ENCODE measurements at regions not wholly inside any gene's neighbourhood (a gene's known extent, or its start where the extent isn't known, plus 50 kb on each side); places are given as distances from the start of the nearest gene placed in this dataset.

DNA sequence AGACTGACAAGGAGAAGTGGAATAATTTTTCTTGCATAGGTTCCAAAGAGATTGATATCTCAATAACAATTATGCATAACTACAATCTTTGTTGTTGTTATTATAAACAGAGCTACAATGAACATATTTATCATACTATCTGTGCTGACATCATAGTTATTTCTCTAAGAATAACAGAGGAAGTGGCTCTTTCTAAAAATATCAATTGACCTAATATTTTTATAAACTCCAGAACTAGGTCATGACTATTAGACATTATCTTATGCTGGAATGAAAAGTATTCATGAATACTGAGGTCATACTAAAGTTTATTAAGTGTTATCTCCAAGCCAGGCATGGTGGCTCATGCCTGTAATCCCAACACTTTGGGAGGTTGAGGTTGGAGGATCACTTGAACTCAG lies 114.1 kb downstream of the DCLK3 start:
- TF ChIP-seq, protein P1, sequence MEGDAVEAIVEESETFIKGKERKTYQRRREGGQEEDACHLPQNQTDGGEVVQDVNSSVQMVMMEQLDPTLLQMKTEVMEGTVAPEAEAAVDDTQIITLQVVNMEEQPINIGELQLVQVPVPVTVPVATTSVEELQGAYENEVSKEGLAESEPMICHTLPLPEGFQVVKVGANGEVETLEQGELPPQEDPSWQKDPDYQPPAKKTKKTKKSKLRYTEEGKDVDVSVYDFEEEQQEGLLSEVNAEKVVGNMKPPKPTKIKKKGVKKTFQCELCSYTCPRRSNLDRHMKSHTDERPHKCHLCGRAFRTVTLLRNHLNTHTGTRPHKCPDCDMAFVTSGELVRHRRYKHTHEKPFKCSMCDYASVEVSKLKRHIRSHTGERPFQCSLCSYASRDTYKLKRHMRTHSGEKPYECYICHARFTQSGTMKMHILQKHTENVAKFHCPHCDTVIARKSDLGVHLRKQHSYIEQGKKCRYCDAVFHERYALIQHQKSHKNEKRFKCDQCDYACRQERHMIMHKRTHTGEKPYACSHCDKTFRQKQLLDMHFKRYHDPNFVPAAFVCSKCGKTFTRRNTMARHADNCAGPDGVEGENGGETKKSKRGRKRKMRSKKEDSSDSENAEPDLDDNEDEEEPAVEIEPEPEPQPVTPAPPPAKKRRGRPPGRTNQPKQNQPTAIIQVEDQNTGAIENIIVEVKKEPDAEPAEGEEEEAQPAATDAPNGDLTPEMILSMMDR (conservative IDR thresholded peaks at IDR 0.05; ENCODE audit: low read length) = no peak
- TF ChIP-seq EZH2phosphoT487 (IDR thresholded peaks at IDR 0.05; ENCODE audit: borderline replicate concordance) = no peak
- Histone ChIP-seq H3K9ac (ENCODE audit: low read depth, low read length, poor library complexity, severe bottlenecking) (no peak overlapping the region), H3K9me2 (replicated peaks; ENCODE audit: low read depth, low read length) (no peaks in the 10 kb centered on the region), H3F3A (ENCODE audit: low read depth) (no peaks in the 10 kb centered on the region), H4K20me1 (ENCODE audit: insufficient read depth, low read length, poor library complexity, severe bottlenecking) (no peaks in the 10 kb centered on the region), H3K9me3 (ENCODE audit: insufficient read depth, low read depth, low read length) (no peaks in the 10 kb centered on the region), H3K79me2 (ENCODE audit: insufficient read depth, low read length) (no peaks in the 10 kb centered on the region), H3K4me2 (ENCODE audit: low read depth, low read length, poor library complexity, severe bottlenecking) (no peak overlapping the region), H3K4me3 (ENCODE audit: low read length, poor library complexity, severe bottlenecking) (no peak overlapping the region), H3K36me3 (ENCODE audit: insufficient read depth, low read length) (no peaks in the 10 kb centered on the region), H3K27me3 (ENCODE audit: insufficient read depth, low read length, poor library complexity, severe bottlenecking) (no peaks in the 10 kb centered on the region), H3K4me1 (ENCODE audit: insufficient read depth, low read length, poor library complexity, severe bottlenecking) (no peaks in the 10 kb centered on the region), H2AFZ (ENCODE audit: low read length) (no peak overlapping the region)

DNA sequence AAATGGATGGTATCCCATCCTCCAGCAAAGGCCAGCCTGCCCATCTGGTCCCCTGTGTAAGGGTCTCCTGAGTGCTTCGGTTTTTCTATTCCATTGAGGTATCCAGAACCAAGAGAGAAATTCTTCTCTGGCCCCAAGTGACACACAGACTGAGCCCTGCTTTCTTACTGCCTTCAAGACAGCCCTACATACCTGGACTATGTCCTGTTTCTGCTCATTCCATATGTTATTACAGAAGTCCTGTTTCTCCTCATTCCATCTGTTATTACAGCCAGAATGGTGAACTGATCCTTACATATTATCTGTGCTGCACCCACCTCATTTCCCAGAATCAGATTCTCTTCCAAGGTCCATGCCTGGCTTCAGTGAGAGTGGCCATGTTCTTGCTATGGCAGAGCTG lies 115.2 kb downstream of the DCLK3 start:
- Histone ChIP-seq H3F3A (ENCODE audit: low read depth) (no peaks in the 10 kb centered on the region), H3K9me2 (replicated peaks; ENCODE audit: low read depth, low read length) (no peaks in the 10 kb centered on the region), H3K9me3 (ENCODE audit: insufficient read depth, low read depth, low read length) (no peaks in the 10 kb centered on the region), H3K4me1 (ENCODE audit: insufficient read depth, low read length, poor library complexity, severe bottlenecking) (no peaks in the 10 kb centered on the region), H2AFZ (ENCODE audit: low read length) (no peak overlapping the region; the same call in 1 of the 2 replicates), H4K20me1 (ENCODE audit: insufficient read depth, low read length, poor library complexity, severe bottlenecking) (no peaks in the 10 kb centered on the region), H3K27me3 (ENCODE audit: insufficient read depth, low read length, poor library complexity, severe bottlenecking) (no peaks in the 10 kb centered on the region), H3K79me2 (ENCODE audit: insufficient read depth, low read length) (no peaks in the 10 kb centered on the region), H3K4me3 (ENCODE audit: low read length, poor library complexity, severe bottlenecking) (no peak overlapping the region), H3K36me3 (ENCODE audit: insufficient read depth, low read length) (no peaks in the 10 kb centered on the region), H3K4me2 (ENCODE audit: low read depth, low read length, poor library complexity, severe bottlenecking) (no peak overlapping the region), H3K9ac (ENCODE audit: low read depth, low read length, poor library complexity, severe bottlenecking) (no peak overlapping the region)
- no peak for TF ChIP-seq EZH2phosphoT487 (IDR thresholded peaks at IDR 0.05; ENCODE audit: borderline replicate concordance)
- TF ChIP-seq, protein P1 (conservative IDR thresholded peaks at IDR 0.05; ENCODE audit: low read length) = no peak

DNA sequence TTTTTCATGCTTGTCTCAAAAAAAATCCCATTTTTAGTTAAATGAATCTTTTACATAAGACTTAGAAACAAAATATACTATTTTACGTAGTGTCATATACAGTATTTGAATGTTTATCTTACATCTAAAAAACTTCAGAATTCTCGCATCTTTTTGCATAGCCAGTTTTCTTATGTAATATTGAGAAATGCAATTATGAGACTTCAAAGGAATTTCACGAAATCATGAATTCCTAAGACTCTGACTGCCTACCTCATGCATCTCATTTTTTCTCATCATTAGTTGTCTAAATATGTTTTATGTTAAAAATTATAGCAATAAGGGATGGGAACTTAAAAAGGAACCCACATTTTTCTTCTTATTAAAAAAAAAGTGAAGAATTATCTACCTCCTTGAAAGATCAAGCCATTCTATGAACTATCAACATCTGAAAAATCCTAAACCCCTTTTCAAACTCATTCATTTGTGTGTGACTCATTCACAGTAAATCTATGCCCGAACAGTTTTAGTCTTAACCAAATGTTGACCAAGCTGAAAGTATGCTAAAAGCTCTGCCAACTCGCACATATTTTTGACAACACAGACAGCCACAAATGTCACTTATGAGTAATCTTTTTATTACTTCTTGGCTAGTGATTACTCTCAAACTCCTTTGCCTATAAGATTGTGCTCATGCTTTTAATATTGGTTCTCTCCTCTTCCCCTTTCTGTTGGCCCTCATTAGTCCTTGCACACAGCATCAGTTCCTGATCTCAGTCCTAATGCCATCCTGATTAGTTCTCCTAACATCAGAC lies 115.9 kb downstream of the DCLK3 start:
- Histone ChIP-seq H3F3A (ENCODE audit: low read depth) (no peaks in the 10 kb centered on the region), H3K27me3 (ENCODE audit: insufficient read depth, low read length, poor library complexity, severe bottlenecking) (no peaks in the 10 kb centered on the region), H3K4me3 (ENCODE audit: low read length, poor library complexity, severe bottlenecking) (no peak overlapping the region), H4K20me1 (ENCODE audit: insufficient read depth, low read length, poor library complexity, severe bottlenecking) (no peaks in the 10 kb centered on the region), H2AFZ (ENCODE audit: low read length) (no peak overlapping the region; the same call in 1 of the 2 replicates), H3K4me2 (ENCODE audit: low read depth, low read length, poor library complexity, severe bottlenecking) (no peak overlapping the region), H3K36me3 (ENCODE audit: insufficient read depth, low read length) (no peaks in the 10 kb centered on the region), H3K9ac (ENCODE audit: low read depth, low read length, poor library complexity, severe bottlenecking) (no peak overlapping the region), H3K4me1 (ENCODE audit: insufficient read depth, low read length, poor library complexity, severe bottlenecking) (no peaks in the 10 kb centered on the region), H3K9me3 (ENCODE audit: insufficient read depth, low read depth, low read length) (no peaks in the 10 kb centered on the region), H3K79me2 (ENCODE audit: insufficient read depth, low read length) (no peaks in the 10 kb centered on the region), H3K9me2 (replicated peaks; ENCODE audit: low read depth, low read length) (no peaks in the 10 kb centered on the region)
- TF ChIP-seq, protein P1 (conservative IDR thresholded peaks at IDR 0.05; ENCODE audit: low read length) = no peak
- no peak for TF ChIP-seq EZH2phosphoT487 (IDR thresholded peaks at IDR 0.05; ENCODE audit: borderline replicate concordance)

All from Loucy (cell line).